ENCODE measurements at regions not wholly inside any gene's neighbourhood (a gene's known extent, or its start where the extent isn't known, plus 50 kb on each side); places are given as distances from the start of the nearest gene placed in this dataset.

DNA sequence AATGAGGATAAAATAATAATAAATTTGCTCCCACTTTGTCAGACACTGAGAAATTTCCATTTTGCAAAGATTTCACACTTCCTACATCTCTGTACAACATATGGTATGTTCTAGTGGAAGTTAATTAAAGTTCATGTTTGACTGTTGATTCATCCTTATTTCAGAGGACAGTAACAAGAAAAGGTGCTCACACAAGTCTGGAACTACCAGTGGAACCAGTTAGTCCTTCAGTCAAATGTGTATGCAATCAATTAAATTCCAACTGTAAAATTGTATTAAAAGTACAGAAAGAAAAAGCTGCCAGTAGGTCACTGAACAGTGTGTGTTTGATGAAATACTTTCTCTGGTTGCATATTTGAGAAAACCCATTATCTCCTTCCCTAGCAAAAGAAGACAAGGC, 496.0 kb upstream of the PKN2 start:
- ATAC-seq (ENCODE audit: low FRiP score) = no peak

DNA sequence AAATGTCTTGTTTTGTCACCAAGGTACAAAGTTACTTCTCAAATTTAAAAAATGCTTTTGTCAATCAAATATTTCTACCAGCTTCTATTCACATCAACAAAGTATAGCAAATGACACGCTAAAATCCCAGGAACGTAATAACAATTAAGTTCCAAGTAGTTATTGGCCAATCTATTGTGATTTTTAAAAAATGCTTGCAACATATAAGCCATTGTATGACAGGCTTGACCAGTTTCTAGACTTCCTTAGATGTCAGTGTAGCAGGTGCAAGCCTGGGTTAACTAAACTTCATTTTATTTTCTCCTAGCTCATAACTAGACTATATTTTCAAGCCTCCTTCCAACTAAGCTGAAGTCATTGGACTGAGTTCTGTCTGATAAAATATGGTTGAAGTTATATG, 494.5 kb upstream of the PKN2 start:
- H3K4me1 ChIP-seq (ENCODE audit: control insufficient read depth in 1 of 2, insufficient read depth in 2 of 2, low read length in 2 of 2) = no peaks in the 10 kb centered on the region
- no peak overlapping the region for H3K4me3 ChIP-seq (ENCODE audit: low read length in 2 of 2)
- intact Hi-C loops (cut with DNase I) = no loop called here
- DNase-seq = no peak
- no peak overlapping the region for H3K27ac ChIP-seq (ENCODE audit: low read depth in 1 of 2, low read length in 2 of 2)
- H3K27me3 ChIP-seq (ENCODE audit: control insufficient read depth in 1 of 2, insufficient read depth in 2 of 2, low read length in 1 of 2) = no peaks in the 10 kb centered on the region
- no peaks in the 10 kb centered on the region for H3K36me3 ChIP-seq (ENCODE audit: control insufficient read depth in 1 of 2, insufficient read depth in 2 of 2, low read length in 1 of 2)
- WGBS, 2 donors = 85 to 91% methylated on average over 2 of the region's 2 CpGs
- H3K9me3 ChIP-seq (ENCODE audit: control insufficient read depth, low read length) = no peaks in the 10 kb centered on the region
- no peak for ATAC-seq (ENCODE audit: low FRiP score)

More for the DNA sequence above, 496.0 kb upstream of the PKN2 start:
- no peaks in the 10 kb centered on the region for H3K36me3 ChIP-seq (ENCODE audit: control insufficient read depth in 1 of 2, insufficient read depth in 2 of 2, low read length in 1 of 2)
- no peak overlapping the region for H3K27ac ChIP-seq (ENCODE audit: low read depth in 1 of 2, low read length in 2 of 2)
- peaks cover 0 to under 1% of the 10 kb centered on the region in 2 donors for H3K27me3 ChIP-seq (ENCODE audit: control insufficient read depth in 1 of 2, insufficient read depth in 2 of 2, low read length in 1 of 2)
- no peaks in the 10 kb centered on the region for H3K9me3 ChIP-seq (ENCODE audit: control insufficient read depth, low read length)
- DNase-seq = no peak
- intact Hi-C loops (cut with DNase I) = no loop called here
- no peak overlapping the region for H3K4me3 ChIP-seq (ENCODE audit: low read length in 2 of 2)
- no peaks in the 10 kb centered on the region for H3K4me1 ChIP-seq (ENCODE audit: control insufficient read depth in 1 of 2, insufficient read depth in 2 of 2, low read length in 2 of 2)

DNA sequence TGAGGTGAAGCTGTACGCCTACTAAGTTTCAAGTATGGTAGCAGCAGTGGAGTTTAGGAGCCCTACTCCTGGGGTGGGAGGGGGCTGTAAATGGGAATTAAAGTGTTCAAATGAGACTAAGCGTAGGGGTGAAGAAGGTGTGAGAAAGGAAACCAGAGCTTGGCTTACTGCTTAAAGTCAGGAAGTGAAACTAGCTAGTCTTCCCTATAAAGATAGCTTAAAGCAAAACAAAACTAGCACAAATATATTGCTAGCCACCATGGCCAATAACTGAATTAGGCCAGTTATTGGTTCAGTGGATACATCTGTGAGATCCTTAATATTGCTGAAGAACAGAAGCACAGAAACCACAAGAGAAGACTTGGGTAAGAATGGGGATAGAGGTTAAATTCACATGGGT, 492.2 kb upstream of the PKN2 start:
- 91 to 98% methylated on average over 2 of the region's 2 CpGs for WGBS, 2 donors
- ATAC-seq (ENCODE audit: low FRiP score) (no peak), DNase-seq (no peak)
- H3K4me3 ChIP-seq (ENCODE audit: low read length in 2 of 2) = no peak overlapping the region
- no peak overlapping the region for H3K27ac ChIP-seq (ENCODE audit: low read depth in 1 of 2, low read length in 2 of 2)
- H3K9me3 ChIP-seq (ENCODE audit: control insufficient read depth, low read length) = no peaks in the 10 kb centered on the region
- no peaks in the 10 kb centered on the region for H3K27me3 ChIP-seq (ENCODE audit: control insufficient read depth in 1 of 2, insufficient read depth in 2 of 2, low read length in 1 of 2)
- H3K4me1 ChIP-seq (ENCODE audit: control insufficient read depth in 1 of 2, insufficient read depth in 2 of 2, low read length in 2 of 2) = no peaks in the 10 kb centered on the region
- intact Hi-C loops (cut with DNase I) = no loop called here
- no peaks in the 10 kb centered on the region for H3K36me3 ChIP-seq (ENCODE audit: control insufficient read depth in 1 of 2, insufficient read depth in 2 of 2, low read length in 1 of 2)

DNA sequence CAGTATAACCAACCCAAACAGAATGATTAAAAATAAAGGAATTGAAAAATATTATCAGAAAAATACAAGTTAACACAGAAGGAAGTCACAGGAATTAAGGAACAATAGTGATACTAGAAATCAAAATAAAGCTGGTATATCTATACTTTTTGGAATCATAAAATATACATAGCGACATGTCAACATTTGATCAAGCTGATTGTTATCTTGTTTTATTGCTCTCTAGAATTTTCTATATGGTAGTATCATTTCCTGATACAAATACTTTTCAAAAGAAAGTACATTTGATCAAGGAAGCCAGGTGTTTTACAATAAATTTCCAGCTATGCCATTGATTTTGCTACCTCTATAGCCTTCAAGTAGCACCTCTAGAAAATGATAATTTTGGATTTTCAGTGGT, 489.5 kb upstream of the PKN2 start:
- no peak for DNase-seq
- no peak overlapping the region for H3K27ac ChIP-seq (ENCODE audit: low read depth in 1 of 2, low read length in 2 of 2)
- ATAC-seq (ENCODE audit: low FRiP score) = no peak

DNA sequence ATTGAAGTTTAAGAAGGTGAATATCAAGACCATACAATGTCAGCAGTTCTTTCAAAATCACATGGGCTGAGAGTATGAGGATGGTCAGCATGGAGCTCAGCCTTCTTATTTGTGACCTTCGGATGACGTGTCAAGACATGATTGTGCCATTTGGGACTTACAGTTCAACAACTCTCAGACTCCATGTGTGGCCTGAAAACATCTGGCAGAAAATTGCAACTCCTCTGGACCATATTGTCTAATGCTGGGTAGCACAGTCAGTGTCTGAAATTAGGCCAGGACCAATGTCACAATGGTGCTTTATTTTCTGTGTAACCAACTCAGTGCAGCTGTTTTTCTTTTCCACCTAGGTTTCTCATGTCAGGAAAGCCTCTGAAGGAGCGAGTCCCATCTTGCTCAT, 483.5 kb upstream of the PKN2 start:
- Histone ChIP-seq H3K9me3 (ENCODE audit: control insufficient read depth, low read length) (no peaks in the 10 kb centered on the region), H3K4me3 (ENCODE audit: low read length in 2 of 2) (no peak overlapping the region), H3K27me3 (ENCODE audit: control insufficient read depth in 1 of 2, insufficient read depth in 2 of 2, low read length in 1 of 2) (peaks cover 0 to 2% of the 10 kb centered on the region in 2 donors), H3K4me1 (ENCODE audit: control insufficient read depth in 1 of 2, insufficient read depth in 2 of 2, low read length in 2 of 2) (no peaks in the 10 kb centered on the region), H3K36me3 (ENCODE audit: control insufficient read depth in 1 of 2, insufficient read depth in 2 of 2, low read length in 1 of 2) (no peaks in the 10 kb centered on the region), H3K27ac (ENCODE audit: low read depth in 1 of 2, low read length in 2 of 2) (no peak overlapping the region)
- 83 to 89% methylated on average over 3 of the region's 3 CpGs for WGBS, 2 donors
- DNase-seq (no peak), ATAC-seq (ENCODE audit: low FRiP score) (no peak)
- intact Hi-C loops (cut with DNase I) = no loop called here

More for the DNA sequence above, 489.5 kb upstream of the PKN2 start:
- Histone ChIP-seq H3K4me3 (ENCODE audit: low read length in 2 of 2) (no peak overlapping the region), H3K9me3 (ENCODE audit: control insufficient read depth, low read length) (no peaks in the 10 kb centered on the region), H3K4me1 (ENCODE audit: control insufficient read depth in 1 of 2, insufficient read depth in 2 of 2, low read length in 2 of 2) (no peaks in the 10 kb centered on the region), H3K27me3 (ENCODE audit: control insufficient read depth in 1 of 2, insufficient read depth in 2 of 2, low read length in 1 of 2) (no peaks in the 10 kb centered on the region), H3K36me3 (ENCODE audit: control insufficient read depth in 1 of 2, insufficient read depth in 2 of 2, low read length in 1 of 2) (no peaks in the 10 kb centered on the region)
- intact Hi-C loops (cut with DNase I) = no loop called here
- 89 to 93% methylated on average over 1 of the region's 1 CpG for WGBS, 2 donors

DNA sequence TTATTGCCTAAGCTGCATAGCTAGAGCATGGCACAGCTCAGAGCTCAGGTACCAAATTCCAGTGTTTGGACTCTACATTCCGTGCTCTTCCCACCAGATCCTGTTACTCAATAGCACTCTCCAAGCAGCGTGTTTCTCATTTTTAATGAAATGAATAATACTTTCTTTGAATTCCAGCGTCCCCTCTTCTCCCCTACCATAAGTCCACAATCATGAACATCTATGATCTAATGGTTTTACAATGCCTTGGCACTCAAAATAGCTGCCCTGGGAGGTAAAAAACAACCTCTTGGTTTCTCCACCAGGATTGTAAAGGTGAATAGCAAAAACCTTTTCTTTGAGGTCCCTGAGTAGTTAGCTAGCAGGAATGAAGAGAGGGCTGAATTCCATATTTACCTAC, 480.0 kb upstream of the PKN2 start:
- no peak overlapping the region for H3K27ac ChIP-seq (ENCODE audit: low read depth in 1 of 2, low read length in 2 of 2)
- H3K36me3 ChIP-seq (ENCODE audit: control insufficient read depth in 1 of 2, insufficient read depth in 2 of 2, low read length in 1 of 2) = no peaks in the 10 kb centered on the region
- no peak overlapping the region for H3K4me3 ChIP-seq (ENCODE audit: low read length in 2 of 2)
- intact Hi-C loops (cut with DNase I) = no loop called here
- ATAC-seq (ENCODE audit: low FRiP score) (no peak), DNase-seq (no peak)
- H3K27me3 ChIP-seq (ENCODE audit: control insufficient read depth in 1 of 2, insufficient read depth in 2 of 2, low read length in 1 of 2) = peaks cover 0 to 4% of the 10 kb centered on the region in 2 donors
- 54 to 57% methylated on average over 3 of the region's 3 CpGs for WGBS, 2 donors
- no peaks in the 10 kb centered on the region for H3K9me3 ChIP-seq (ENCODE audit: control insufficient read depth, low read length)
- H3K4me1 ChIP-seq (ENCODE audit: control insufficient read depth in 1 of 2, insufficient read depth in 2 of 2, low read length in 2 of 2) = no peaks in the 10 kb centered on the region

DNA sequence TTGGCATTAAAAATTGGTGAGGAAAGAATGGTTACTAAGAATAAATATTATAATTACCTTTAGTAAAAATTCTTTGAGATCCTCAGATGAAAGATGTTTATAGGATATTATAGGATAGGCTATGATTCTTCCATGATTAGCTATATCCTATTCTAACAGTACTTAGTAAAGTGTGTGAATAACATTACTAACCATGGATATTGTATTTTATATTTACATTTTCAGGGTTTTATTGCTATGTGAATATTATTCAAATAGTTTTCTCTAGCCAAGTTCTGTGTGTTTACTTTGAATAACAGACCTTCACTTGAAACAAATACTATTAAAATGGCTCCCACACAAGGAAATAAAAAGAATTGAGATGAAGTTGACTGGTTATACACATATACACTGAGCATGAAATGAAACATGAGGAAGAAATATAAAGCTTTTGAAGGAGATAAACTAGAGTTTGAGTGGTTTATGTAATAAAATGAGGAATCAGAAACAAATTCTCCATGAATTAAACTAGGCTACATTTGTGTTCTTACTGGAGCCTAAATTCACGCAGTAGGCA, 479.4 kb upstream of the PKN2 start:
- Histone ChIP-seq H3K27me3 (ENCODE audit: control insufficient read depth in 1 of 2, insufficient read depth in 2 of 2, low read length in 1 of 2) (peaks cover 0 to 4% of the 10 kb centered on the region in 2 donors), H3K36me3 (ENCODE audit: control insufficient read depth in 1 of 2, insufficient read depth in 2 of 2, low read length in 1 of 2) (no peaks in the 10 kb centered on the region), H3K9me3 (ENCODE audit: control insufficient read depth, low read length) (no peaks in the 10 kb centered on the region), H3K4me1 (ENCODE audit: control insufficient read depth in 1 of 2, insufficient read depth in 2 of 2, low read length in 2 of 2) (no peaks in the 10 kb centered on the region), H3K27ac (ENCODE audit: low read depth in 1 of 2, low read length in 2 of 2) (no peak overlapping the region), H3K4me3 (ENCODE audit: low read length in 2 of 2) (no peak overlapping the region)
- DNase-seq (no peak), ATAC-seq (ENCODE audit: low FRiP score) (no peak)
- intact Hi-C loops (cut with DNase I) = no loop called here
- WGBS, 2 donors = 87 to 96% methylated on average over 1 of the region's 1 CpG

DNA sequence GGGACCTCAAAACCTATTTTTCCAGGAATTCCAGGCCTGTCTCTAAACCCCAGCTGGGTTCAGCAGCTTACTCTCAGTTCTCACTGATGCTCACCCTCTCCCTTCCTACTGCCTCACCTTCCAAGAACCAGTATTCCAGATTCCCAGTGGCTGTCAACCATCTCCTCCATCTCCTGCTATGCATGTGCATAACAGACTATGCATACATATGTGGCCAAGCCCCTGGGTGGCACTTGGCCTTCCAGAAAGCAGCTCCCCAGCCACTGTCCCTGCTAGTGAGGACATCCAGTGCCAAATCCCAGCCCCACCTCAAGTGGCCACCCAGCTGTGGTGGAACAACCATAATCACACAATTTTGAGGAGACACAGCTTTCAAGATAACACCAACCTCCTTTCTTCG, 475.7 kb upstream of the PKN2 start:
- no peak overlapping the region for H3K4me3 ChIP-seq (ENCODE audit: low read length in 2 of 2)
- H3K36me3 ChIP-seq (ENCODE audit: control insufficient read depth in 1 of 2, insufficient read depth in 2 of 2, low read length in 1 of 2) = no peaks in the 10 kb centered on the region
- peaks cover 0 to 4% of the 10 kb centered on the region in 2 donors for H3K27me3 ChIP-seq (ENCODE audit: control insufficient read depth in 1 of 2, insufficient read depth in 2 of 2, low read length in 1 of 2)
- H3K27ac ChIP-seq (ENCODE audit: low read depth in 1 of 2, low read length in 2 of 2) = no peak overlapping the region
- no peak for DNase-seq
- no peaks in the 10 kb centered on the region for H3K9me3 ChIP-seq (ENCODE audit: control insufficient read depth, low read length)
- no peaks in the 10 kb centered on the region for H3K4me1 ChIP-seq (ENCODE audit: control insufficient read depth in 1 of 2, insufficient read depth in 2 of 2, low read length in 2 of 2)
- intact Hi-C loops (cut with DNase I) = no loop called here
- no peak for ATAC-seq (ENCODE audit: low FRiP score)
- 57 to 81% methylated on average over 1 of the region's 1 CpG for WGBS, 2 donors

DNA sequence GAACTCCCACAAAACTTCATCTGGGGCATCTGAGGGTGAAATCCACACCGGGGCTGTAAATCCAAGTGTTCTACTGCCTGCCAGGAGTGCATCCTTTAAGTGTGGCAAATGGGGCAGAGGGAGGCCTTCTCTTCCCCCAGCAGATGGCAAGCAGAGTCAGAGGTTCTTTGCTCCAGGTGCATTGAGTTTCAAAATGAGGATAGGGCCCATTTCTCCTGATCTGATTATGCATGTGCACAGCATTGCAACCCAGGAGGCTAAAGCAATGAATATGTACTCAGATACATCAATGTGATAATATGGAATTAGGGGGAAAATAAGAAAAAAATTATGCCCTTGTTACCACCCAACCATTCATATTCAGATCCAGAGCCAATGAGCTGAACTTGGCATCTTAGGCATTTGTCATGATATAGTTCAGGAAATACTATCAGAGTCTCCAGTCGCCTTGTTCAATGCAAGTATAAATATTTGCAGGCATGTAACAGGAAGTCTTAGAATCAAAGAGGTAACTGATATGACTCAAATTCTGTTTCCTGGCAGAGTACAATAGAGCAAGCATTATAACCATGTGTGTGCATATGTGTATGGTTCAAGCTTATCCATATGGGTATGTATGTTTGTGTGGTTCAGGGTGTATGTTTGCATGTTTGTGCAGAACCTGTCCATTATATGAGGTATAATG, 473.8 kb upstream of the PKN2 start:
- ATAC-seq (ENCODE audit: low FRiP score) = no peak
- 46 to 51% methylated on average over 2 of the region's 2 CpGs for WGBS, 2 donors

More for the DNA sequence above, 473.8 kb upstream of the PKN2 start:
- intact Hi-C loops (cut with DNase I) = no loop called here
- Histone ChIP-seq H3K36me3 (ENCODE audit: control insufficient read depth in 1 of 2, insufficient read depth in 2 of 2, low read length in 1 of 2) (no peaks in the 10 kb centered on the region), H3K4me1 (ENCODE audit: control insufficient read depth in 1 of 2, insufficient read depth in 2 of 2, low read length in 2 of 2) (no peaks in the 10 kb centered on the region), H3K9me3 (ENCODE audit: control insufficient read depth, low read length) (no peaks in the 10 kb centered on the region), H3K27me3 (ENCODE audit: control insufficient read depth in 1 of 2, insufficient read depth in 2 of 2, low read length in 1 of 2) (peaks cover 0 to 2% of the 10 kb centered on the region in 2 donors), H3K27ac (ENCODE audit: low read depth in 1 of 2, low read length in 2 of 2) (no peak overlapping the region), H3K4me3 (ENCODE audit: low read length in 2 of 2) (no peak overlapping the region)
- DNase-seq = no peak

Data from aorta (tissue), 5 donors.